ENCODE measurements at regions not wholly inside any gene's neighbourhood (a gene's known extent, or its start where the extent isn't known, plus 50 kb on each side); places are given as distances from the start of the nearest gene placed in this dataset.

- no peak for DNase-seq (ENCODE audit: low read depth, low spot score)
Measured at GRCh38 chr10:3468919-3469638, 296.5 kb upstream of the PITRM1 start.

- DNase-seq (ENCODE audit: low read depth, low spot score): no peak
Measured at GRCh38 chr10:3467052-3467951, 294.7 kb upstream of the PITRM1 start.

- no peak for DNase-seq (ENCODE audit: low read depth, low spot score)
Measured at GRCh38 chr10:3465406-3465891, 292.9 kb upstream of the PITRM1 start.

GRCh38 chr10:3464760-3465405 lies 292.3 kb upstream of the PITRM1 start:
- DNase-seq (ENCODE audit: low read depth, low spot score): no peak

GRCh38 chr10:3460420-3461128 lies 288.0 kb upstream of the PITRM1 start:
- DNase-seq (ENCODE audit: low read depth, low spot score): no peak

- DNase-seq (ENCODE audit: low read depth, low spot score): no peak
Measured at GRCh38 chr10:3455385-3456334, 283.1 kb upstream of the PITRM1 start.

GRCh38 chr10:3452683-3453361 lies 280.2 kb upstream of the PITRM1 start:
- no peak for DNase-seq (ENCODE audit: low read depth, low spot score)

GRCh38 chr10:3452173-3452626 lies 279.6 kb upstream of the PITRM1 start:
- DNase-seq (ENCODE audit: low read depth, low spot score): no peak

- DNase-seq (ENCODE audit: low read depth, low spot score): no peak
Measured at GRCh38 chr10:3451516-3452172, 279.1 kb upstream of the PITRM1 start.

- DNase-seq (ENCODE audit: low read depth, low spot score): no peak
Measured at GRCh38 chr10:3446221-3446620, 273.6 kb upstream of the PITRM1 start.

- DNase-seq (ENCODE audit: low read depth, low spot score): no peak
Measured at GRCh38 chr10:3445648-3446047, 273.1 kb upstream of the PITRM1 start.

GRCh38 chr10:3442451-3442990 lies 269.9 kb upstream of the PITRM1 start:
- no peak for DNase-seq (ENCODE audit: low read depth, low spot score)

GRCh38 chr10:3439183-3439582 lies 266.6 kb upstream of the PITRM1 start:
- no peak for DNase-seq (ENCODE audit: low read depth, low spot score)

- DNase-seq (ENCODE audit: low read depth, low spot score): no peak
Measured at GRCh38 chr10:3438606-3439005, 266.0 kb upstream of the PITRM1 start.

- DNase-seq (ENCODE audit: low read depth, low spot score): no peak
Measured at GRCh38 chr10:3435671-3436070, 263.1 kb upstream of the PITRM1 start.

- no peak for DNase-seq (ENCODE audit: low read depth, low spot score)
Measured at GRCh38 chr10:3433988-3434387, 261.4 kb upstream of the PITRM1 start.

GRCh38 chr10:3433131-3433530 lies 260.5 kb upstream of the PITRM1 start:
- DNase-seq (ENCODE audit: low read depth, low spot score): no peak

GRCh38 chr10:3432081-3432825 lies 259.7 kb upstream of the PITRM1 start:
- no peak for DNase-seq (ENCODE audit: low read depth, low spot score)

All from activated naive CD8-positive, alpha-beta T cell treated with anti-CD3 and anti-CD28 coated beads, Interleukin-2, amount 50 U/mL, for 16 hours (primary cell).